GM19351 (cell line): ENCODE measurements at regions not wholly inside any gene's neighbourhood (a gene's known extent, or its start where the extent isn't known, plus 50 kb on each side); places are given as distances from the start of the nearest gene placed in this dataset.

Source experiments
- ATAC-seq: cut with Tn5 transposase; IDR thresholded peaks from one replicate; pipeline ENCODE4 v1.9.1; 2021; ENCODE audit warnings: mild to moderate bottlenecking, moderate library complexity; ENCODE audit not compliant: unreplicated experiment

GRCh38 chr7:25619963-25620799 lies 391.9 kb upstream of the NPVF start:
- ATAC-seq: no peak

- ATAC-seq: no peak
These were observed 393.7 kb upstream of the NPVF start for GRCh38 chr7:25621993-25622392.

- ATAC-seq: no peak
These were observed 394.4 kb upstream of the NPVF start for GRCh38 chr7:25622695-25623094.

GRCh38 chr7:25624051-25624450 lies 395.8 kb upstream of the NPVF start:
- no peak for ATAC-seq

GRCh38 chr7:25624833-25625232 lies 396.5 kb upstream of the NPVF start:
- ATAC-seq: no peak

GRCh38 chr7:25625306-25625992 lies 397.2 kb upstream of the NPVF start:
- ATAC-seq: no peak

- no peak for ATAC-seq
These were observed 398.3 kb upstream of the NPVF start for GRCh38 chr7:25626451-25627131.

- no peak for ATAC-seq
These were observed 400.2 kb upstream of the NPVF start for GRCh38 chr7:25628446-25628845.

GRCh38 chr7:25632616-25633015 lies 404.3 kb upstream of the NPVF start:
- no peak for ATAC-seq

- ATAC-seq: no peak
These were observed 405.2 kb upstream of the NPVF start for GRCh38 chr7:25633426-25634036.

GRCh38 chr7:25636168-25636567 lies 407.9 kb upstream of the NPVF start:
- ATAC-seq: no peak

- ATAC-seq: no peak
These were observed 408.6 kb upstream of the NPVF start for GRCh38 chr7:25636871-25637283.

GRCh38 chr7:25638068-25638467 lies 409.8 kb upstream of the NPVF start:
- no peak for ATAC-seq

- ATAC-seq: no peak
These were observed 410.4 kb upstream of the NPVF start for GRCh38 chr7:25638590-25639244.

- no peak for ATAC-seq
These were observed 414.6 kb upstream of the NPVF start for GRCh38 chr7:25642849-25643248.

GRCh38 chr7:25643286-25643685 lies 415.0 kb upstream of the NPVF start:
- no peak for ATAC-seq

GRCh38 chr7:25643770-25644394 lies 415.6 kb upstream of the NPVF start:
- no peak for ATAC-seq

GRCh38 chr7:25646726-25647413 lies 418.6 kb upstream of the NPVF start:
- no peak for ATAC-seq

GRCh38 chr7:25647872-25648271 lies 419.6 kb upstream of the NPVF start:
- ATAC-seq: no peak

GRCh38 chr7:25652366-25652765 lies 424.1 kb upstream of the NPVF start:
- ATAC-seq: no peak
